Panc1 (cell line): ENCODE measurements at regions not wholly inside any gene's neighbourhood (a gene's known extent, or its start where the extent isn't known, plus 50 kb on each side); places are given as distances from the start of the nearest gene placed in this dataset.

Source experiments
- ATAC-seq: fragments of 200-7000 bp; cut with Tn5 transposase; 2 replicates; pipeline ENCODE4 v1.9.1; 2020; ENCODE audit warnings: mild to moderate bottlenecking, moderate library complexity
- BruUV-seq: library from RNA; stranded (reverse); fragments of 400-500 nt; replicated peaks from 2 replicates; lab custom pipeline; 2021; lab: Mats Ljungman, UMichigan
- CTCF ChIA-PET: fragments of 300-600 bp; sonication (Branson Sonifier 250); formaldehyde crosslinking; loops from one replicate; lab custom pipeline; 2022; ENCODE audit warnings: antibody characterized with exemption; lab: Charles Lee
- POLR2A ChIA-PET: fragments of 300-600 bp; sonication (Branson Sonifier 250); formaldehyde crosslinking; loops from one replicate; lab custom pipeline; 2022; ENCODE audit warnings: antibody characterized with exemption; lab: Charles Lee
- DNase-seq: peaks from one replicate; pipeline ENCODE4 v3.0.0-alpha.2; 2010; ENCODE audit warnings: low read depth, low spot score
- H3K27ac ChIP-seq: 2 replicates; pipeline ENCODE4 v1.5.1; 2011; ENCODE audit warnings: mild to moderate bottlenecking, low read length, inconsistent platforms
- H3K27me3 ChIP-seq: fragments of 200-500 bp; sonication (Bioruptor generic); 2 replicates; pipeline ENCODE4 v1.6.0; 2014; ENCODE audit warnings: low read length, inconsistent platforms; ENCODE audit not compliant: control insufficient read depth, insufficient read depth
- H3K36me3 ChIP-seq: fragments of 200-500 bp; sonication (Bioruptor generic); 2 replicates; pipeline ENCODE4 v1.5.1; 2014; ENCODE audit warnings: inconsistent platforms, mild to moderate bottlenecking, low read length, moderate library complexity; ENCODE audit not compliant: control insufficient read depth, insufficient read depth
- H3K4me1 ChIP-seq: 2 replicates; pipeline ENCODE4 v1.5.1; 2011; ENCODE audit warnings: inconsistent platforms, mild to moderate bottlenecking, low read length, moderate library complexity; ENCODE audit not compliant: control insufficient read depth, insufficient read depth
- H3K4me3 ChIP-seq, 2 experiments: 2 replicates each; pipeline ENCODE4 v1.5.1; 2011 to 2012; ENCODE audit warnings: low read depth in 2 of 2, low read length in 2 of 2, mild to moderate bottlenecking in 2 of 2, inconsistent platforms in 1 of 2, moderate library complexity in 1 of 2
- H3K9me3 ChIP-seq: fragments of 200-500 bp; sonication (Bioruptor generic); 2 replicates; pipeline ENCODE4 v1.5.1; 2014; ENCODE audit warnings: low read depth, mild to moderate bottlenecking, inconsistent platforms, low read length, moderate library complexity; ENCODE audit not compliant: control insufficient read depth, insufficient read depth
- POLR2AphosphoS5 ChIP-seq: IDR thresholded peaks from 2 replicates; pipeline ENCODE4 v1.6.1; 2012; ENCODE audit warnings: mild to moderate bottlenecking, low read depth, low read length, moderate library complexity
- SIN3A ChIP-seq: IDR thresholded peaks from 2 replicates; pipeline ENCODE4 v1.6.1; 2012; ENCODE audit warnings: low read depth, mild to moderate bottlenecking, low read length, moderate library complexity, borderline replicate concordance; ENCODE audit not compliant: insufficient read depth
- TCF7L2 ChIP-seq: IDR thresholded peaks from 2 replicates; pipeline ENCODE4 v1.6.1; 2011; ENCODE audit warnings: mild to moderate bottlenecking, low read depth, low read length, inconsistent platforms
- in situ Hi-C: cut with HindIII; loops from 2 replicates; pipeline ENCODE4 v1.10.0; 2016; ENCODE audit warnings: low sequenced_read_pairs, low pct_unique_long_range_greater_than_20kb
- intact Hi-C: fragments of 100-400 bp; cut with micrococcal nuclease; formaldehyde crosslinking; loops from one replicate; pipeline ENCODE4 v1.10.0; 2022; ENCODE audit not compliant: unreplicated experiment
- TF ChIP-seq, protein P1 (sequence below), 2 experiments: IDR thresholded peaks; 2 replicates each; pipeline ENCODE4 v1.6.1; 2011 to 2012; ENCODE audit warnings: low read depth in 2 of 2, control low read depth in 1 of 2, low read length in 1 of 2, mild to moderate bottlenecking in 1 of 2, moderate library complexity in 1 of 2; ENCODE audit not compliant: insufficient read depth in 1 of 2
- TF ChIP-seq, protein P2 (sequence below): fragments of 450-650 bp; IDR thresholded peaks from 2 replicates; pipeline ENCODE4 v1.5.1; 2017; ENCODE audit warnings: mild to moderate bottlenecking

DNA sequence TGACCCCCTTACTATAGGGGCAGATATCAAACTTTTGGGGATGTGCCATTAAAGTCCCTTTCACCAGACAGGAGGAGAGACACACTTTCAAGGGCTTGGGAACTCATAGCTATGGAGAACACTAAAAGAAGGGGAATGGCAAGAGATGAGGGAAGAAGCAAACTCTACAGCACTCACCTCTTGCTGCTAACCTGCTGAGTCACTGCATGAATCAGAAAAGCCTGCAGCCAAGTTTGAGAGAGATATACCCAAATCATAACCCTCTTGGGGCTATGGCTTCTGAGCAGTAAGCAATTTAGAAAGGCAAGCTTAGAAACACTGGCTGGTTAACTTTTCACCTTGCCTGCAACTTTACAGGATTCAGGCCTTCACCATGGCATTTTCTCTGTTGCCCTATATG, 1028.0 kb downstream of the UQCRFS1 start:
- ChIA-PET POLR2A (no interaction called here), CTCF (no interaction called here)
- DNase-seq (no peak), ATAC-seq (no peak)
- no peak for TF ChIP-seq POLR2AphosphoS5
- TF ChIP-seq, protein P1, sequence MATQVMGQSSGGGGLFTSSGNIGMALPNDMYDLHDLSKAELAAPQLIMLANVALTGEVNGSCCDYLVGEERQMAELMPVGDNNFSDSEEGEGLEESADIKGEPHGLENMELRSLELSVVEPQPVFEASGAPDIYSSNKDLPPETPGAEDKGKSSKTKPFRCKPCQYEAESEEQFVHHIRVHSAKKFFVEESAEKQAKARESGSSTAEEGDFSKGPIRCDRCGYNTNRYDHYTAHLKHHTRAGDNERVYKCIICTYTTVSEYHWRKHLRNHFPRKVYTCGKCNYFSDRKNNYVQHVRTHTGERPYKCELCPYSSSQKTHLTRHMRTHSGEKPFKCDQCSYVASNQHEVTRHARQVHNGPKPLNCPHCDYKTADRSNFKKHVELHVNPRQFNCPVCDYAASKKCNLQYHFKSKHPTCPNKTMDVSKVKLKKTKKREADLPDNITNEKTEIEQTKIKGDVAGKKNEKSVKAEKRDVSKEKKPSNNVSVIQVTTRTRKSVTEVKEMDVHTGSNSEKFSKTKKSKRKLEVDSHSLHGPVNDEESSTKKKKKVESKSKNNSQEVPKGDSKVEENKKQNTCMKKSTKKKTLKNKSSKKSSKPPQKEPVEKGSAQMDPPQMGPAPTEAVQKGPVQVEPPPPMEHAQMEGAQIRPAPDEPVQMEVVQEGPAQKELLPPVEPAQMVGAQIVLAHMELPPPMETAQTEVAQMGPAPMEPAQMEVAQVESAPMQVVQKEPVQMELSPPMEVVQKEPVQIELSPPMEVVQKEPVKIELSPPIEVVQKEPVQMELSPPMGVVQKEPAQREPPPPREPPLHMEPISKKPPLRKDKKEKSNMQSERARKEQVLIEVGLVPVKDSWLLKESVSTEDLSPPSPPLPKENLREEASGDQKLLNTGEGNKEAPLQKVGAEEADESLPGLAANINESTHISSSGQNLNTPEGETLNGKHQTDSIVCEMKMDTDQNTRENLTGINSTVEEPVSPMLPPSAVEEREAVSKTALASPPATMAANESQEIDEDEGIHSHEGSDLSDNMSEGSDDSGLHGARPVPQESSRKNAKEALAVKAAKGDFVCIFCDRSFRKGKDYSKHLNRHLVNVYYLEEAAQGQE (IDR thresholded peaks at IDR 0.05; ENCODE audit: insufficient read depth in 1 of 2, low read depth in 2 of 2, low read length in 1 of 2), result no peak
- no peak for TF ChIP-seq TCF7L2
- TF ChIP-seq SIN3A, result no peak
- TF ChIP-seq, protein P2, sequence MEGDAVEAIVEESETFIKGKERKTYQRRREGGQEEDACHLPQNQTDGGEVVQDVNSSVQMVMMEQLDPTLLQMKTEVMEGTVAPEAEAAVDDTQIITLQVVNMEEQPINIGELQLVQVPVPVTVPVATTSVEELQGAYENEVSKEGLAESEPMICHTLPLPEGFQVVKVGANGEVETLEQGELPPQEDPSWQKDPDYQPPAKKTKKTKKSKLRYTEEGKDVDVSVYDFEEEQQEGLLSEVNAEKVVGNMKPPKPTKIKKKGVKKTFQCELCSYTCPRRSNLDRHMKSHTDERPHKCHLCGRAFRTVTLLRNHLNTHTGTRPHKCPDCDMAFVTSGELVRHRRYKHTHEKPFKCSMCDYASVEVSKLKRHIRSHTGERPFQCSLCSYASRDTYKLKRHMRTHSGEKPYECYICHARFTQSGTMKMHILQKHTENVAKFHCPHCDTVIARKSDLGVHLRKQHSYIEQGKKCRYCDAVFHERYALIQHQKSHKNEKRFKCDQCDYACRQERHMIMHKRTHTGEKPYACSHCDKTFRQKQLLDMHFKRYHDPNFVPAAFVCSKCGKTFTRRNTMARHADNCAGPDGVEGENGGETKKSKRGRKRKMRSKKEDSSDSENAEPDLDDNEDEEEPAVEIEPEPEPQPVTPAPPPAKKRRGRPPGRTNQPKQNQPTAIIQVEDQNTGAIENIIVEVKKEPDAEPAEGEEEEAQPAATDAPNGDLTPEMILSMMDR, result no peak
- Histone ChIP-seq H3K36me3 (no peaks in the 10 kb centered on the region), H3K27ac (no peak overlapping the region), H3K4me1 (no peaks in the 10 kb centered on the region), H3K27me3 (no peaks in the 10 kb centered on the region), H3K9me3 (no peaks in the 10 kb centered on the region), H3K4me3 (no peak overlapping the region)
- in situ Hi-C loops (no loop called here), intact Hi-C loops (no loop called here)
- no TSS peak for BruUV-seq

DNA sequence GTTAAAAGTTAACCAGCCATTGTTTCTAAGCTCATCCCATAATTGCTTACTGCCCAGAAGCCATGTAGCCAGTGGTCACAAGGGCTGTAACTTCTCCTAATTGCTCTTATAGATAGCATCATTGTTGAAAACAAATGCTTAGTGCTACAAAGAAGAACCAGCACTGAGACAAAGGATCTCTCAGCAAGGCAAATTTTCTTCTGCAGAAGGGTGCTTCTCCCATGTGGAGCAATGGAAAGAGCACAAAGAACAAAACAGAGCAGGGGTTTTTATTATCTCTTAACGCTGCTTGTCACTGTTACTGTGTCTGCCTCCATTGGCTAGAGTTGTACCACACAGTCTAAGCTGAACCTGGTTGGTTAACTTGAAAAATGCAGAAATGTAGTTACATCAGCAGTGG, 1036.8 kb downstream of the UQCRFS1 start:
- H3K9me3 ChIP-seq, result no peaks in the 10 kb centered on the region
- TF ChIP-seq TCF7L2, result no peak
- TF ChIP-seq, protein P2, result no peak
- TF ChIP-seq SIN3A, result no peak
- no peak for TF ChIP-seq POLR2AphosphoS5
- TF ChIP-seq, protein P1 (IDR thresholded peaks at IDR 0.05; ENCODE audit: insufficient read depth in 1 of 2, low read depth in 2 of 2, low read length in 1 of 2), result no peak
- H3K36me3 ChIP-seq, result no peaks in the 10 kb centered on the region
- no peak overlapping the region for H3K4me3 ChIP-seq
- DNase-seq (no peak), ATAC-seq (no peak)
- intact Hi-C loops, result no loop called here
- POLR2A ChIA-PET, result interaction anchor here (0.6 kb wide), 1 partner anchor 588 kb away, joined by 3 read pairs; no protein-coding TSS in a partner anchor
- CTCF ChIA-PET, result no interaction called here
- in situ Hi-C loops, result no loop called here
- no peaks in the 10 kb centered on the region for H3K4me1 ChIP-seq
- no peaks in the 10 kb centered on the region for H3K27me3 ChIP-seq
- no TSS peak for BruUV-seq
- no peak overlapping the region for H3K27ac ChIP-seq
